Femur (tissue), 1 donor: ENCODE measurements at regions not wholly inside any gene's neighbourhood (a gene's known extent, or its start where the extent isn't known, plus 50 kb on each side); places are given as distances from the start of the nearest gene placed in this dataset.
"Not testable (repeated sequence)": the region's sequence is repeated elsewhere in the genome, so short reads cannot be mapped to it uniquely, and the experiment has no call there.

Experiments used
- DNase-seq: peaks from one replicate; pipeline ENCODE4 v3.0.0-alpha.2; 2017

- DNase-seq: no peak
These were observed 596.1 kb upstream of the NRSN1 start for GRCh38 chr6:23529902-23530301.

DNA sequence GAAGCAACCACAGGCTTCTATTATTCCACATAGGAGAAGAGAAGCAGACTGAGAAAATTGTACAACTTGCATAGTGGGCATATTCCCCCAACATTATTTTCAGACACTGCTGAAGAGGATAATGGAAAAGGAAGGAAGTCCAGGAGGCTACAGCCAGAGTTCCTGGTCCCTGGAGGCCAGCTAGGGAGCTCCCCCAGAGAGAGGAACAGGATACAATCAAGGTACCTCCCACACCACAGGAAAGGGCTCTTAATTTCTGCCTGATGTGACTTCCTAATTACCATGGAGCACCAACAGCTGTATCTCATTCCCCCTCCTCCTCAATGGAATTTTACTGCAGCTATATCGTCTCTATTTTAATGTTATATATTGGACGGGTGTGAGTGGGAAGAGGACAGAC is 594.3 kb upstream of the NRSN1 start:
- DNase-seq: no peak

GRCh38 chr6:23532227-23532626 is 593.8 kb upstream of the NRSN1 start:
- no peak for DNase-seq

DNA sequence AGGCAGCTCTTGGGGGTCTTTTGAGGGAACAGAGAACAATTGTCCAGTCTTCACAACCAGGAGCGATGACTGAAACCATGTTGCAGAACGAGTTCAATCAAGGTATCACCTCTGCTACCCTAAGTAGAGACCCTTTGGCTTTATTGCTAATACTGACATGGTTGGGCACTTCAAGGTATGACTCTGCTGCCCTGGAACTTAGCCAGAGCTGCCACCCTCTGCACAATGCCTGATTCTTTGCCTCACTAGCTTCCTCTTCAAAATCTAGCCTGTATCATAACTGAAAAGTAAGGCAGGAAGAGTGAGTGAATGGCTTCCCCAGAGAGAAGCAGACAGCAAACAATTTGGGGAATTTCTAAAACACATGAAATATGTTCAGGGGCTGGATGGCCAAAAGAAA is 592.7 kb upstream of the NRSN1 start:
- DNase-seq: no peak

DNA sequence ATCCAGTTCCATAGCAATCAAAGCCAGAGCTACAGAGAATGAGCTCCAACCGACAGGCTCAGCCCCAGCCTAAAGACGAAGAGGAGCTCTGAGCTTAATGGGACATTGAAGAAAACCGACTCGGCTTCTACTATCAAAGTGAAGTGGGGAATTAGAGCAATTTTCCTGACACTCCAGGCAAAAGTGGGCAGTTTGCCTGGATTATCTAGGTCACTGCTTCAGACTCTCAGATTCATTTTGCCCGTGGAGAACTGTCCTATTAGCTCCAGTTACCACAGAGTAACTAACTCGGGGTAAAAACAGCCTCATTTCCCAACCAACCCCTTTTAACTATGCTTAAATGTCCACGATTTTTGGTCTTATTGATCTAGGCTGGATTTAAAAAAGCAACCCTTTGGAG is 592.1 kb upstream of the NRSN1 start:
- DNase-seq: no peak

- DNase-seq: no peak
These were observed 591.7 kb upstream of the NRSN1 start for GRCh38 chr6:23534351-23534750.

GRCh38 chr6:23535101-23535500 is 590.9 kb upstream of the NRSN1 start:
- DNase-seq: no peak

DNA sequence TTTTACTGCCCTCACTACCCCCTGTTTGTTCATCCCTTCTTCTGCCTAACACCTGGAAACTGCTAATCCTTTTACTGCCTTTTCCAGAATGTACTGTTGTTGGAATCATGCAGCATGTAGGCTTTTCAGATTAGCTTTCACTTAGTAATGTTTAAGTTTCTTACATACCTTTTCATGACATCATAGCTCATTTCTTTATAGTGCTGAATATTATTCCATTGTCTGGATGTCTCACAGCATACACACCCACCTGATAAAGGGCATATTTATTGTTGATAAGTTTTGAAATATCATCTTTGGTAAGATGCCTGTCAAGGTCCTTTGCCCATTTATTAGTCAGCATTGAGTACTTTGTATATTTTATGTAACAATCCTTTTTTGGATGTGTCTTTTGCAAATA is 588.2 kb upstream of the NRSN1 start:
- DNase-seq: no peak

DNA sequence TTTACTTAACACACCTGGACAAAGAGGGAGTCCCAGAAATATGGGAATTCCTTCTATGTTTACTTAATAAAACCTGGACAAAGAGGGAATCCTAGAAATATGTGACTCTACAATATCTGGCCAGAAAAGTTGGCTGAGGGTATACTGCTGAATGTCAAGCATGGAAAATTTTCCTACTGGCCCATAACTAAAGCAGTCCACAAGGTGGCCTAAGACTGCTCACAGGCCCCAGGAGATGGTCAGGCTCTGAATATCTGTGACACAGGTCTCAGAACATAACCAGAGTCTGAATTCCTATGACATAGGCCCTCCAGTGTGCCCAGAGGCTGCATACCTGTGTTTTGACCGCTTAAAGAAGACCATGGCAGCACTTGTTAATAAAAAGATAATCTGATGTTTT is 578.2 kb upstream of the NRSN1 start:
- DNase-seq: no peak

- DNase-seq: not testable (repeated sequence)
These were observed 571.1 kb upstream of the NRSN1 start for GRCh38 chr6:23554953-23555352.

DNA sequence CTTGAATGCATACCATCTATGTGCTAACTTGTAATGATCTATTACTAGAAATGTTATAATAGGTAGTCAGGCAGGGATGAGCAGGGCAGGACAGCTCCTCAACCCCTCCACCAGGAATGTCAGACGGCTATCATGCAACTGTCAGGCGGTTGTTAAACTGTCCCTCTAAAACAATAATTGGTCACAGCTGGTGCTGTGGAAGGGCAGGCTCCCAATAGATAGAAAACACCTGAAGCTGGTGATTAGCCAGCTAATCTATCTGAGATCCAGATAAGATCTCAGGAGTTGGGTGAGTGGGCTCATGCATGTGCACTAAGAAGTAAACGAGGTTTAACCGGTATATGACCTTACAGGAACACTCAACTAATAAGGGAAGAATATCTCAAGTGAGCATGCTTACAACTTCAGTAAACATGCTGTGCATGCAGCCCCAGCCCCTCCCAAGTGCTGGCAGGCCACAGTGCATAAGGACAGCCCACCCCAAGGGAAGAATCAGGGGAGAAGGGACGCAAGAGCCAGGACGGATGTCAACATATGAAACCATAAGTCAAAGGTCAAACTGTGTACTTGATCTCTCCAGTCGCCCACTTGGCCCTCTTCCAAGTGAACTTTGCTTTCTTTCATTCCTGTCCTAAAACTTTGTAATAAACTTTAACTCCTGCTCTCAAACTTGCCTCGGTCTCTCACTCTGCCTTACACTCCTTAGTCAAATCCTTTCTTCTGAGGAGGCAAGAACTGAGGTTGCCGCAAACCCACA is 566.2 kb upstream of the NRSN1 start:
- DNase-seq: no peak

DNA sequence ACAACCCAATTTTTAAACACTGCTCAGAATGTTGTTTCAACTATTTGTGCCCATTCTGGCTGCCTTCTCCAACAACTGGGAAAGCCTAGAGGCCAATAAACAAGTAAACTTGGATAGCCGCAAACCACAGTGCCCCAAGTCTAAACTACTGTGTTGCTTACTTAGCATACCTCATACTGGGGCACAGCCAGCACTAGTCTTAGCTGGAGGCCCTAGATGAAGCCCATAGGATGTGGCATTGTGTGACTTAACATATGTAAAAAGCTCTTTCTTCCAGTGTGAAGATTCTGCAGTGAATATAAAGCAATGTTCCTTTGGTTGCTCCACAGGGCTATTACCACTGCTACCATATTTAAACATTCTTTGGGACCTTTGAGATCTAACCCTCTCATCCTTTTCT is 564.3 kb upstream of the NRSN1 start:
- peak; percentile 31 for DNase-seq

- no peak for DNase-seq
These were observed 563.5 kb upstream of the NRSN1 start for GRCh38 chr6:23562554-23562953.

DNA sequence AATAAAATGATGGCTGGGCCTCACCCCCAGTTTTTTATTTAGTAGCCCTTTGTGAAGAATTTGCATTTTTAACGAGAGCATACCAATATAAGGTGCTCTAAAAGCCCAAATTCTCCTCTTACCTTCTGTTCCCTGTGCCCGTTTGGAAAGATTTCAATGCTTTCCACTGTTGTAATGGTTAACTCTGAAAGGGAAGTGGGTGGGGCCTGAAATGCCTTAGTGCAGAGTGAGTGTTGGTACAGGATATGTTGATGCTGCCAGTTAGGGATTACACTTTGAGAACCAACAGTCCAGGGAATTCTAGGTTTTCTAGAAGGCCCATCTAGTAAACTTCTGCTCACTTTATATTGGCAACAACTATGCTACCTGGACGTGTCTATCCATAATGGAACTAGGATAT is 562.7 kb upstream of the NRSN1 start:
- DNase-seq: no peak

- DNase-seq: no peak
These were observed 559.6 kb upstream of the NRSN1 start for GRCh38 chr6:23566418-23566817.

DNA sequence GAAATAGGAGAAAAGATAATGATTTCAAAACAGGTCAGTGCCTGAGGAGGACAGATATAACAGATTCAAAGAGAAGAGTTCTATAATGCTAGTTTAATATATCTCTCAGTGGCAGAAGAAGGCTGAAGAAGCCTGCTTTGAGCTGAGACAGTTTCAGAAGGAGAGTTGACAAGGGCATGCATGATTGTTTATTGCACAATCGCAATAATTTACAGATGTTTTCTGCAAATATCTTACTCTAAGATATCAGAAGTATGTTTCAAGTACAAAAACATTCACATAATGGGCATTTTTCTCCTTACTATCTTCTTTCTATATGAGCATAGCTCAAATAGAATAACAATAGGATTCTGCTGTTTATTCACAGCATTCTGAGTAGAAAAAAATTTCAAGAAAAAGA is 557.7 kb upstream of the NRSN1 start:
- DNase-seq: no peak

DNA sequence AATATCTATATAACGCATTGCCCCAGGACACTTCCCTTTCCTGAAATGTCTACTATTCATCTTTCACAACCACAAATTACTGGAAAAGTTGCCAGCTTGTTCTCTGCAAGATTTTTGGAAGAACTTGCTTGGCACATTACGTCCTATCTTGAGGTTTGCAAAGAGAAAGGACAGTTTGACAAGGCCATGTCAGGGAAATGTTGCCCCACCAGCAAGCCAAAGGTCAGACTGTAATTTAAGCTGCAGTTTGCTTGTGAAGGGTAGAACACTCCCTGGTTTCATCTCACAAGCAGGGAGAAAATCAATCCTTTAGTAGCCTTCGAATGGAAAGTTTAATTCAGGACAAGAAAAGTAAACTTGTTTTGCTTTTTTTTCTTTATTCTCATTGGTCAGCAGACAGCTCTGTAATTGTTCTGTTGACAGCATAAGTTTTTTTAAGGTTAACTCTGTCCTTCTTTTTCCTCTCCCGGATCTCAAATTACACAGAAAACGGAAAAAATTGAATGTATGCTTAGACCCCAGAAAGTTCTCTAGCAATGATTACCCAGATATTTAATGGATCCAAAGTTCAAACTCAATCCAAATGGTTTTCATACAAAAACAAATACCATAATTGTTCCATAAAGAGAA is 541.8 kb upstream of the NRSN1 start:
- no peak for DNase-seq

GRCh38 chr6:23587582-23587981 is 538.4 kb upstream of the NRSN1 start:
- DNase-seq: no peak

DNA sequence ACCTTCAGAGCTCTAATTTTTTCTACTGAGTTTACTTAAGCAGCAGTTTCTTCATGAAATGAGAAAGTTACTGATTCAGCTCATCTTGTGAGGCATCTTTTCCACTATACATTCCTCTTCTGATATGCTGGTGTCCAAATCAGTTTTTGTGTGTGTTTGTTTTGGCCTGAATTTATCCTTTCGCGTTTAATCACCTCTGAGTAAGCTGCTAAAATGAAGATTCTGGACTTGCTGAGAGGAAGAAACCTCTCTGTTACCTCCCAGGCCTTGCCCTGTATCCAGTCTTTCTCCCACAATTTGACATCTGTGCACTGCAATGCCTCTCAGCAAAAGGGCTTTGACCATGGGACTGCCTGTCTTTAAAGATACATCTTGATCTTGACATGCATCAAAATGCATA is 536.2 kb upstream of the NRSN1 start:
- no peak for DNase-seq

GRCh38 chr6:23590498-23591126 is 535.4 kb upstream of the NRSN1 start:
- no peak for DNase-seq

DNA sequence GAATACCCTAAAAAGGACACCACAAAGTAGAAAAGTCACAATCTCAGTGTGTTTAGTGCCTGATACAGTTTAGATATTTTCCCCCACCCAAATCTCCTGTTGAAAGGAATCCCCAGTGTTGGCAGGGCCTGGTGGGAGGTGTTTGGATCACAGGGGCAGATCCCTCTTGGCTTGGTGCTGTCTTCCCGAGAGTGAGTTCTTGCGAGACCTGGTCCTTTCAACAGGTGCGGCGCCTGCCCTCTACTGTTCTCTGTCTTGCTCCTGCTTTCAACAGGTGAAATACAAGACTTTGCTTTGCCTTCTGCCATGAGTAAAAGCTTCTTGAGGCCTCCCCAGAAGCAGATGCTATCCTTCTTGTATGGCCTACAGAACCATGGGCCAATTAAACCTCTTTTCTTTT is 534.3 kb upstream of the NRSN1 start:
- DNase-seq: no peak

GRCh38 chr6:23600118-23600517 is 525.9 kb upstream of the NRSN1 start:
- DNase-seq: no peak

DNA sequence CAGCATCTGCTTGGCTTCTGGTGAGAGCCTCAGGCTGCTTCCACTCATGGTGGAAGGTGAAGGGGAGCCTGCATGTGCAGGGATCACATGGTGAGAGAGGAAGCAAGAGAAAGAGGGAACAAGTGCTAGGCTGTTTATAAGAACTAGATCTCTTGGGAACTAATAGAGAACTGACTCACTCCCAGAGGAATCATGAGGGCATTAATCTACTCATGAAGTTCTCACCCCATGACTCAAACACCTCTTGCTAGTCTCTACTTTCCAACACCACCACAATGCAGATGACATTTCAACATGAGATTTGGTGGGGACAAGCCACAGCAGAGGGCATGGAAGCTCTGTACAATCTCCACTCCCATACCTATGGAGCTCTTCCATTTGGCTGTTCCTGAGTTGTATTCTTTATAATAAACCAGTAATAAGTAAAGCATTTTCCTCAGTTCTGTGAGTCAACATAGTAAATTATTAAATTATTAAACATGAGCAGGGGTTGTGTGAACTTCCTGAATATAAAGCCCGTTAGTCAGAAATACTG is 524.1 kb upstream of the NRSN1 start:
- no peak for DNase-seq

- no peak for DNase-seq
These were observed 517.0 kb upstream of the NRSN1 start for GRCh38 chr6:23608931-23609435.
